Endothelial cell of umbilical vein (primary cell): ENCODE measurements at regions not wholly inside any gene's neighbourhood (a gene's known extent, or its start where the extent isn't known, plus 50 kb on each side); places are given as distances from the start of the nearest gene placed in this dataset.

Source experiments
- POLR2A ChIP-seq: IDR thresholded peaks from 2 replicates; pipeline ENCODE4 v1.6.1; 2012; ENCODE audit warnings: low read depth, mild to moderate bottlenecking, control low read depth, low read length
- TF ChIP-seq, protein P1 (sequence below), 2 donors: IDR thresholded peaks; 1 replicate in 1 of 2; 2 replicates in 1 of 2; pipeline ENCODE4 v1.5.1; 2011; ENCODE audit warnings: low read length in 2 of 2, mild to moderate bottlenecking in 2 of 2, moderate library complexity in 2 of 2, control low read depth in 1 of 2, inconsistent platforms in 1 of 2, low read depth in 1 of 2; ENCODE audit not compliant: insufficient read depth in 1 of 2; ENCODE audit errors: extremely low read depth in 1 of 2

GRCh38 chr12:124431971-124432370 is 135.4 kb downstream of the NCOR2 start:
- TF ChIP-seq, protein P1, sequence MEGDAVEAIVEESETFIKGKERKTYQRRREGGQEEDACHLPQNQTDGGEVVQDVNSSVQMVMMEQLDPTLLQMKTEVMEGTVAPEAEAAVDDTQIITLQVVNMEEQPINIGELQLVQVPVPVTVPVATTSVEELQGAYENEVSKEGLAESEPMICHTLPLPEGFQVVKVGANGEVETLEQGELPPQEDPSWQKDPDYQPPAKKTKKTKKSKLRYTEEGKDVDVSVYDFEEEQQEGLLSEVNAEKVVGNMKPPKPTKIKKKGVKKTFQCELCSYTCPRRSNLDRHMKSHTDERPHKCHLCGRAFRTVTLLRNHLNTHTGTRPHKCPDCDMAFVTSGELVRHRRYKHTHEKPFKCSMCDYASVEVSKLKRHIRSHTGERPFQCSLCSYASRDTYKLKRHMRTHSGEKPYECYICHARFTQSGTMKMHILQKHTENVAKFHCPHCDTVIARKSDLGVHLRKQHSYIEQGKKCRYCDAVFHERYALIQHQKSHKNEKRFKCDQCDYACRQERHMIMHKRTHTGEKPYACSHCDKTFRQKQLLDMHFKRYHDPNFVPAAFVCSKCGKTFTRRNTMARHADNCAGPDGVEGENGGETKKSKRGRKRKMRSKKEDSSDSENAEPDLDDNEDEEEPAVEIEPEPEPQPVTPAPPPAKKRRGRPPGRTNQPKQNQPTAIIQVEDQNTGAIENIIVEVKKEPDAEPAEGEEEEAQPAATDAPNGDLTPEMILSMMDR (IDR thresholded peaks at IDR 0.05; ENCODE audit: extremely low read depth in 1 of 2, insufficient read depth in 1 of 2, low read depth in 1 of 2, low read length in 2 of 2) = no peak
- no peak for TF ChIP-seq POLR2A
